ENCODE measurements at regions not wholly inside any gene's neighbourhood (a gene's known extent, or its start where the extent isn't known, plus 50 kb on each side); places are given as distances from the start of the nearest gene placed in this dataset.
"Not testable (repeated sequence)": the region's sequence is repeated elsewhere in the genome, so short reads cannot be mapped to it uniquely, and the experiment has no call there.

- H3K9me3 ChIP-seq (ENCODE audit: insufficient read depth, low read length, severe bottlenecking); DNase-seq; H3K4me2 ChIP-seq (ENCODE audit: insufficient read depth, low read length); H3K27ac ChIP-seq (ENCODE audit: low read length); H3K9ac ChIP-seq (ENCODE audit: low read depth, low read length); H3K4me3 ChIP-seq (ENCODE audit: low read depth in 1 of 2, low read length in 2 of 2); H2AFZ ChIP-seq (ENCODE audit: low read depth, low read length); ATAC-seq (ENCODE audit: insufficient read depth, low read depth); H4K20me1 ChIP-seq (ENCODE audit: insufficient read depth, low read length); H3K27me3 ChIP-seq (ENCODE audit: insufficient read depth, low read length, poor library complexity); H3K36me3 ChIP-seq (ENCODE audit: insufficient read depth, low read length): not testable (repeated sequence)
- Histone ChIP-seq H3K79me2 (ENCODE audit: insufficient read depth, low read length) (peaks cover 56% of the 10 kb centered on the region), H3K4me1 (ENCODE audit: insufficient read depth, low read length) (peaks cover 22% of the 10 kb centered on the region)
Measured at GRCh38 chr2:111488451-111488850, 367.7 kb downstream of the BCL2L11 start.

GRCh38 chr2:111489460-111489859 lies 368.7 kb downstream of the BCL2L11 start:
- not testable (repeated sequence) for DNase-seq; H3K4me2 ChIP-seq (ENCODE audit: insufficient read depth, low read length); H4K20me1 ChIP-seq (ENCODE audit: insufficient read depth, low read length); H3K27ac ChIP-seq (ENCODE audit: low read length); H2AFZ ChIP-seq (ENCODE audit: low read depth, low read length); H3K36me3 ChIP-seq (ENCODE audit: insufficient read depth, low read length); H3K9me3 ChIP-seq (ENCODE audit: insufficient read depth, low read length, severe bottlenecking); ATAC-seq (ENCODE audit: insufficient read depth, low read depth); H3K4me3 ChIP-seq (ENCODE audit: low read depth in 1 of 2, low read length in 2 of 2); H3K9ac ChIP-seq (ENCODE audit: low read depth, low read length); H3K27me3 ChIP-seq (ENCODE audit: insufficient read depth, low read length, poor library complexity)
- H3K4me1 ChIP-seq (ENCODE audit: insufficient read depth, low read length), result peaks cover 22% of the 10 kb centered on the region
- peaks cover 58% of the 10 kb centered on the region for H3K79me2 ChIP-seq (ENCODE audit: insufficient read depth, low read length)

GRCh38 chr2:111491181-111491580 lies 370.5 kb downstream of the BCL2L11 start:
- not testable (repeated sequence) for H3K9me3 ChIP-seq (ENCODE audit: insufficient read depth, low read length, severe bottlenecking); DNase-seq; H3K36me3 ChIP-seq (ENCODE audit: insufficient read depth, low read length); H3K9ac ChIP-seq (ENCODE audit: low read depth, low read length); H2AFZ ChIP-seq (ENCODE audit: low read depth, low read length); H3K4me3 ChIP-seq (ENCODE audit: low read depth in 1 of 2, low read length in 2 of 2); H3K4me2 ChIP-seq (ENCODE audit: insufficient read depth, low read length); ATAC-seq (ENCODE audit: insufficient read depth, low read depth); H3K27ac ChIP-seq (ENCODE audit: low read length); H4K20me1 ChIP-seq (ENCODE audit: insufficient read depth, low read length); H3K27me3 ChIP-seq (ENCODE audit: insufficient read depth, low read length, poor library complexity)
- peaks cover 27% of the 10 kb centered on the region for H3K4me1 ChIP-seq (ENCODE audit: insufficient read depth, low read length)
- peaks cover 51% of the 10 kb centered on the region for H3K79me2 ChIP-seq (ENCODE audit: insufficient read depth, low read length)

GRCh38 chr2:111491614-111492013 lies 370.9 kb downstream of the BCL2L11 start:
- H3K9ac ChIP-seq (ENCODE audit: low read depth, low read length); H3K9me3 ChIP-seq (ENCODE audit: insufficient read depth, low read length, severe bottlenecking); H3K36me3 ChIP-seq (ENCODE audit: insufficient read depth, low read length); DNase-seq; H2AFZ ChIP-seq (ENCODE audit: low read depth, low read length); H3K27ac ChIP-seq (ENCODE audit: low read length); H3K27me3 ChIP-seq (ENCODE audit: insufficient read depth, low read length, poor library complexity); H4K20me1 ChIP-seq (ENCODE audit: insufficient read depth, low read length); ATAC-seq (ENCODE audit: insufficient read depth, low read depth); H3K4me3 ChIP-seq (ENCODE audit: low read depth in 1 of 2, low read length in 2 of 2): not testable (repeated sequence)
- H3K79me2 ChIP-seq (ENCODE audit: insufficient read depth, low read length), result peaks cover 49% of the 10 kb centered on the region
- peaks cover 28% of the 10 kb centered on the region for H3K4me1 ChIP-seq (ENCODE audit: insufficient read depth, low read length)
- H3K4me2 ChIP-seq (ENCODE audit: insufficient read depth, low read length), result 0 out of 2 replicates have a peak overlapping the region, but pooled peaks have one; percentile 47

GRCh38 chr2:111492995-111493719 lies 372.4 kb downstream of the BCL2L11 start:
- H3K36me3 ChIP-seq (ENCODE audit: insufficient read depth, low read length); DNase-seq; H3K27me3 ChIP-seq (ENCODE audit: insufficient read depth, low read length, poor library complexity); H4K20me1 ChIP-seq (ENCODE audit: insufficient read depth, low read length); H3K9me3 ChIP-seq (ENCODE audit: insufficient read depth, low read length, severe bottlenecking); H2AFZ ChIP-seq (ENCODE audit: low read depth, low read length): not testable (repeated sequence)
- peak; percentile 70 for ATAC-seq (ENCODE audit: insufficient read depth, low read depth)
- H3K27ac ChIP-seq (ENCODE audit: low read length), result peak overlapping the region; percentile 94
- H3K4me1 ChIP-seq (ENCODE audit: insufficient read depth, low read length), result peaks cover 28% of the 10 kb centered on the region
- H3K79me2 ChIP-seq (ENCODE audit: insufficient read depth, low read length), result peaks cover 39% of the 10 kb centered on the region
- H3K9ac ChIP-seq (ENCODE audit: low read depth, low read length), result peak overlapping the region; percentile 64
- peak overlapping the region; percentile 35 to 66; a peak in 3 of 4 replicates for H3K4me3 ChIP-seq (ENCODE audit: low read depth in 1 of 2, low read length in 2 of 2)
- peak overlapping the region; percentile 71 for H3K4me2 ChIP-seq (ENCODE audit: insufficient read depth, low read length)

- H3K4me2 ChIP-seq (ENCODE audit: insufficient read depth, low read length), result peak overlapping the region; percentile 71
- peaks cover 34% of the 10 kb centered on the region for H3K79me2 ChIP-seq (ENCODE audit: insufficient read depth, low read length)
- H3K27me3 ChIP-seq (ENCODE audit: insufficient read depth, low read length, poor library complexity); H3K9me3 ChIP-seq (ENCODE audit: insufficient read depth, low read length, severe bottlenecking); H4K20me1 ChIP-seq (ENCODE audit: insufficient read depth, low read length); H2AFZ ChIP-seq (ENCODE audit: low read depth, low read length); H3K36me3 ChIP-seq (ENCODE audit: insufficient read depth, low read length): not testable (repeated sequence)
- peak overlapping the region; percentile 64 for H3K9ac ChIP-seq (ENCODE audit: low read depth, low read length)
- peak overlapping the region; percentile 35 to 66; a peak in 3 of 4 replicates for H3K4me3 ChIP-seq (ENCODE audit: low read depth in 1 of 2, low read length in 2 of 2)
- H3K27ac ChIP-seq (ENCODE audit: low read length), result peak overlapping the region; percentile 94
- DNase-seq (peak; percentile 42), ATAC-seq (ENCODE audit: insufficient read depth, low read depth) (peak; percentile 52)
- peaks cover 28% of the 10 kb centered on the region for H3K4me1 ChIP-seq (ENCODE audit: insufficient read depth, low read length)
Measured at GRCh38 chr2:111493720-111494078, 373.0 kb downstream of the BCL2L11 start.

- not testable (repeated sequence) for H3K27me3 ChIP-seq (ENCODE audit: insufficient read depth, low read length, poor library complexity); H4K20me1 ChIP-seq (ENCODE audit: insufficient read depth, low read length); H3K36me3 ChIP-seq (ENCODE audit: insufficient read depth, low read length); H3K9me3 ChIP-seq (ENCODE audit: insufficient read depth, low read length, severe bottlenecking)
- Histone ChIP-seq H2AFZ (ENCODE audit: low read depth, low read length) (peak overlapping the region; percentile 49), H3K9ac (ENCODE audit: low read depth, low read length) (peak overlapping the region; percentile 64), H3K27ac (ENCODE audit: low read length) (peak overlapping the region; percentile 85), H3K79me2 (ENCODE audit: insufficient read depth, low read length) (peaks cover 34% of the 10 kb centered on the region), H3K4me1 (ENCODE audit: insufficient read depth, low read length) (peaks cover 28% of the 10 kb centered on the region), H3K4me3 (ENCODE audit: low read depth in 1 of 2, low read length in 2 of 2) (peak overlapping the region; percentile 33 to 59; a peak in 3 of 4 replicates), H3K4me2 (ENCODE audit: insufficient read depth, low read length) (peak overlapping the region; percentile 62)
- ATAC-seq (ENCODE audit: insufficient read depth, low read depth), result peak; percentile 70
- peak; percentile 69 for DNase-seq
Measured at GRCh38 chr2:111494288-111494980, 373.7 kb downstream of the BCL2L11 start.

GRCh38 chr2:111494981-111495315 lies 374.2 kb downstream of the BCL2L11 start:
- peak; percentile 69 for ATAC-seq (ENCODE audit: insufficient read depth, low read depth)
- peak overlapping the region; percentile 85 for H3K27ac ChIP-seq (ENCODE audit: low read length)
- H3K27me3 ChIP-seq (ENCODE audit: insufficient read depth, low read length, poor library complexity); H3K36me3 ChIP-seq (ENCODE audit: insufficient read depth, low read length); DNase-seq; H3K9me3 ChIP-seq (ENCODE audit: insufficient read depth, low read length, severe bottlenecking); H4K20me1 ChIP-seq (ENCODE audit: insufficient read depth, low read length): not testable (repeated sequence)
- peak overlapping the region; percentile 62; the same call in 1 of the 2 replicates for H3K4me2 ChIP-seq (ENCODE audit: insufficient read depth, low read length)
- peaks cover 31% of the 10 kb centered on the region for H3K79me2 ChIP-seq (ENCODE audit: insufficient read depth, low read length)
- H3K4me1 ChIP-seq (ENCODE audit: insufficient read depth, low read length), result peaks cover 28% of the 10 kb centered on the region
- peak overlapping the region; percentile 49 for H2AFZ ChIP-seq (ENCODE audit: low read depth, low read length)
- peak overlapping the region; percentile 33 to 59; a peak in 3 of 4 replicates for H3K4me3 ChIP-seq (ENCODE audit: low read depth in 1 of 2, low read length in 2 of 2)
- H3K9ac ChIP-seq (ENCODE audit: low read depth, low read length), result peak overlapping the region; percentile 64
